VCaP (cell line): ENCODE measurements at regions not wholly inside any gene's neighbourhood (a gene's known extent, or its start where the extent isn't known, plus 50 kb on each side); places are given as distances from the start of the nearest gene placed in this dataset.

Source experiments
- H3K27ac ChIP-seq: fragments of 450-650 bp; 2 replicates; pipeline ENCODE4 v1.5.1; 2017
- TF ChIP-seq, protein P1 (sequence below): fragments of 450-650 bp; conservative IDR thresholded peaks from 2 replicates; pipeline ENCODE4 v1.5.1; 2017; ENCODE audit warnings: mild to moderate bottlenecking, moderate library complexity

DNA sequence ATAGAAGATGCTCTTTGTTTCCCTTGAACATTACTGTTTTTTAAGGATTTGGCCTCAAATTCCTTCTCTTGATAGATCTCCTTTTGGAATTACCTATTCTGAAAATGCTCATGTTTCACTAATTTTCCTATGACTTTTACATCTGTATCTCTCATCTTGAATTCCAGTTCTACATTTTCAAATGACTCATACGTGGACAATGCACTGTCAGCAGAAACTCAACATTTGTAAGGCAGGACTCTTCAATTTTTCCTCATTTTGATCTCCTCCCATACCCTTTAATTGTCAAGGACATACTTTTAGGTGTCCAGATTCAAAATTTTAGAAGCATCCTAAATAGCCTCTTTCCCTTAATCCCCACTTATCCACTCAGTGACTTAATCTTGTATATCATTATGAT lies 341.0 kb upstream of the RASGRP1 start:
- TF ChIP-seq, protein P1, sequence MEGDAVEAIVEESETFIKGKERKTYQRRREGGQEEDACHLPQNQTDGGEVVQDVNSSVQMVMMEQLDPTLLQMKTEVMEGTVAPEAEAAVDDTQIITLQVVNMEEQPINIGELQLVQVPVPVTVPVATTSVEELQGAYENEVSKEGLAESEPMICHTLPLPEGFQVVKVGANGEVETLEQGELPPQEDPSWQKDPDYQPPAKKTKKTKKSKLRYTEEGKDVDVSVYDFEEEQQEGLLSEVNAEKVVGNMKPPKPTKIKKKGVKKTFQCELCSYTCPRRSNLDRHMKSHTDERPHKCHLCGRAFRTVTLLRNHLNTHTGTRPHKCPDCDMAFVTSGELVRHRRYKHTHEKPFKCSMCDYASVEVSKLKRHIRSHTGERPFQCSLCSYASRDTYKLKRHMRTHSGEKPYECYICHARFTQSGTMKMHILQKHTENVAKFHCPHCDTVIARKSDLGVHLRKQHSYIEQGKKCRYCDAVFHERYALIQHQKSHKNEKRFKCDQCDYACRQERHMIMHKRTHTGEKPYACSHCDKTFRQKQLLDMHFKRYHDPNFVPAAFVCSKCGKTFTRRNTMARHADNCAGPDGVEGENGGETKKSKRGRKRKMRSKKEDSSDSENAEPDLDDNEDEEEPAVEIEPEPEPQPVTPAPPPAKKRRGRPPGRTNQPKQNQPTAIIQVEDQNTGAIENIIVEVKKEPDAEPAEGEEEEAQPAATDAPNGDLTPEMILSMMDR, result no peak
- no peak overlapping the region for H3K27ac ChIP-seq

DNA sequence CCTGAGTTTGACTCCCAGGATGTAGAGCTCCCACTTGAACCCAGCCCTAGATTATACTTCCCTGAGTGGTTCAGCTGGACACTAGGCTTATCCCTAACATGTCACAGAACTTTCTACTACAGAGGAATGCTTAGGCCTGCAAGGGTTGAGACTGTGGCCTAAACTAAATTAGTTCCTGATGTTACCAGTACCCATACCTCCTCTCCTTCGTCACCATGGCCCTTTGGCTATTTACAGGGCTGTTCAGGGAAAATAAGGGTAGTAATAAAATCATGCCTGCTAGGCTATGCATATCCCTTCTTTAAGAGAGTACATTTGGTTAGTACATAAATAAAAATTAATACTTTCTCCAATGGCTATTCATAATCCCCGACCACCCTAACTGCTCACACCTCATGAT lies 356.4 kb upstream of the RASGRP1 start:
- TF ChIP-seq, protein P1, result no peak
- H3K27ac ChIP-seq, result no peak overlapping the region

DNA sequence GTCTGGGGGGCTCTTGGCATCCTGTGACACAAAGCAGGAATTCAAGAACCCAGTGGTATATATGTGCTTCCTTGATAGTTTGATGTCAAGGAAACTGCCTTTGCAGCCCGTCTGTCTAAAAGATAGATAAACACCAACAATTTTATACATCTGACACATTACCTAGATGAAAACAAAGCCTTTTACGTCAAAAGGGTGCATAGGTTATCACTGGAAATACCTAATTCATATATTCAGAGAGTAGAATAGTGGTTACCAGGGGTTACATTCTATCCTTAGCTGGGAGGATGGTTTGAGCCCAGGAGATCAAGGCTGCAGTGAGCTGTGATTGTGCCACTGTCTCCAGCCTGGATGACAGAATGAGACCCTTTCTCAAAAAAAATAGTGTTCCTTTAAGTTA lies 356.9 kb upstream of the RASGRP1 start:
- TF ChIP-seq, protein P1, result no peak
- H3K27ac ChIP-seq, result no peak overlapping the region

DNA sequence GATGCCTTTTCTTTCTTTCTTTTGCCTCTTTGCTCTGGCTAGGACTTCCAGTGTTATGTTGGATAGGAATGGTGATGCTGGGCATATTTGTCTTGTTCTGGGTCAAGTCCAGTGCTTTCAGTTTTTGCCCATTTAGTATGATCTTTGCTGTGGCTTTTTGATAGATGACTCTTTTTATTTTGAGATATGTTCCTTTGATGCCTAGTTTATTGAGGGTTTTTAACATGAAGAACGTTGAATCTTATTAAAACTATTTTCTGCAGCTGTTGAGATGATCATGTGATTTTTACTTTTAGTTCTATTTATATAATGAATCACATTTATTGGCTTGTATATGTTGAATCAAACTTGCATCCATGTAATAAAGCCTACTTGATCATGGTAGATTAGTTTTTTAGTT lies 363.8 kb upstream of the RASGRP1 start:
- TF ChIP-seq, protein P1, result no peak
- H3K27ac ChIP-seq, result no peak overlapping the region

DNA sequence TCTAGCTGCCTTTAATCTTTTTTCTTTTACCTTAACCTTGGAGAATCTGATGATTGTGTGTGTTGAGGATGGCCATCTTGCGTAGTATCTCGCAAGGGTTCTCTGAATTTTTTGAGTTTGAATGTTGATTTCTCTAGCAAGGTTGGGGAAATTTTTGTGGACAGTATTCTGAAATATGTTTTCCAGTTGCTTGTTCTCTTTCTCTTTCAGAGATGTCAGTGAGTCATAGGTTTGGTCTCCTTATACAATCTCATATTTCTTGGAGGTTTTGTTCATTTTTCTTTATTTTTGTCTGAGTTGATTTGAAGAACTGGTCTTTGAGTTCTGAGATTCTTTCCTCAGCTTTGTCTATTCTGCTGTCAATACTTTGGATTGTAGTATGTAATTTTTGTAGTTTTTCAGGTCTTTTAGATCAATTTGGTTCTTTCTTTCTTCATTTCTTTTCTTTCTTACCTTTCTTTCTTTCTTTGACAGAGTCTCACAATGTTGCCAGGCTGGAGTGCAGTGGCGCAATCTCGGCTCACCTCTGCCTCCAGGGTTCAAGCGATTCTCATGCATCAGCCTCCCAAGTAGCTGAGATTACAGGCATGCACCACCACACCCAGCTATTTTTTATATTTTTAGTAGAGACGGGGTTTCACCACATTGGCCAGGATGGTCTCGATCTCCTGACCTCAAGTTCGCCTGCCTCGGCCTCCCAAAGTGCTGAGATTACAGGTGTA lies 366.4 kb upstream of the RASGRP1 start:
- no peak overlapping the region for H3K27ac ChIP-seq
- TF ChIP-seq, protein P1, result no peak

DNA sequence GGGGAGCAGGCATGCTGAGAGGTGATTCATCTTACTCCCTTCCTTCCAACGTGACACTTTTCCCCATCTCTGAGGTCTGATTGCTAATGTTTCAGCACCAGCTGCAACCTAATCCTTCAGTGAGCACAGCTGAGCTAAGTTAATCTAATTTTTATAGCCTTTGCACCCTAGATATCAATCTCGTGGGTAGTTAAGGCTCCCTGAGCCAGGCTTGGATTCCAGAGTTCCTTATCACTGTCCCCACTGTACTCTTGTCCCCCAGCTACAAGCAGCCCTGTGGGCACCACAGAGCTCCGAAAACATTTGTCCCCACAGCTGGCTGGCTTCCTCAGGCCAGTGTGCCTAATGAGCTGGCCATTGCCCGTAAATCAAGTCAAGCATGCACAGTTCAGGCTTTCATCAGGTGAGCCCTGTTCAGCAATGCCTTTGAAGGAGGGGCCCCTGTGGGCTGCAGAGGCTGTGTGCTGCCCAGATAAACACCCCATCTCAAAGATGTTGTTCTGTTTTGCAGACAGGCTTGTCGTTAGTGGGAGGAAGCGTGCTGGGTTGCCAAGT lies 376.9 kb upstream of the RASGRP1 start:
- TF ChIP-seq, protein P1, result no peak
- H3K27ac ChIP-seq, result peak overlapping the region; percentile 15; the same call in 1 of the 2 replicates

DNA sequence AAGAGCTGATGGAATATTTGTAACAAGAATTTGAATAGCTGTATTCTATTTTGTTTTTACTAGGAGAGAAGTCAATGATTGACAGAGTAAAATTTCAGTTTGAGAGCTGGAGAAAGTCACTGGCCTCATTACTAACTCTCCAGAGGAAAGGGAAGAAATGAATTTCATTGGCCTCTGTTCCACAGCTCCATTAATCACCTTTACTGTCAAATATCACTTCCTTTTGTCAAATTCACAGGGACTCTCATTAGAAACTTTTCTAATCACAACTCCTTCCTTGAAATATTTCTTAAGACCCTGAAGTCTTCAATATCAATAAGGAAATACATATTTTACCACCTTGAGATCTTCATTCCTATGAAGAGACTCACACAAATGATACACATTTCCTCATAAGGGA lies 379.9 kb upstream of the RASGRP1 start:
- H3K27ac ChIP-seq, result no peak overlapping the region
- TF ChIP-seq, protein P1, result no peak
